ENCODE measurements at regions not wholly inside any gene's neighbourhood (a gene's known extent, or its start where the extent isn't known, plus 50 kb on each side); places are given as distances from the start of the nearest gene placed in this dataset.

DNA sequence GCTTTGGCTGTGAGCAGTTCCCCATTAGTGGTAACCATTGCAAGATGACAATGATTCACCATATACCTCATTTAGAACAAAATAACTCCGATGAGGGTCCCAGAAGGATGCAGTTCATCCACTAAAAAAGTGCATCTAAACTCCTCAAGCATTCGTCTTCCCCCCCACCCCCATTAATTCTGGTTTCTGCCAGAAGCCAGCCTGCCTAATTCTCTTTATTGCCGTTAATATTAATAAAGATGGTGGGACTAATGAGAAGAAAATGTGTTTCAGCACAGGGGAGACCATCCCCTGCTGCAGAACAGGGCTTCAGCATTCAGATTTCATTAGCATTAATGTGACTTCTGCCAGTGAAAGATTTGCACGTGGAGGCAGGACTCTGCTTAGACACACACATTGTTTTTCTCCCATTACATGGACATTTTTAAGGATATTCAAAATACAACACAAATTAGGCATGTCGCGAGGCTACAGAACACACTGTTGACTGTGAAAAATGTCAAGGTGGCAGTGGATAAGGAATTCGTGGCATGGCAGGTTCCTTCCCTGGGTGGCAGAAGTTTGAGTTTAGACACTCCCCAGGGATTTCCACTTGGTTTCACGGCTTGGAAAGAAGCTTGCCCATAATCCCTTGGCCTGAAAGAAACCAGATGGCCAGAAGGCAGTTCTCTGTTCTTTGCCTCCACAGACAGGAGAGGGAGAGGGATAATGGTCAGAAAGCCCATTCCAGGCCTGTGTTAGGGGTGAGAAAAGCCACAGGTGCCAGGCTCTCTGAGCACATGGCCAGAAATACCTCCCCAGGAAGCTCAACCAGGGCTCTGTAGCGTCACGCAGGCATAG lies 236.5 kb downstream of the FOXO1 start:
- no peak for DNase-seq (ENCODE audit: low read depth)

GRCh38 chr13:40432018-40432978 lies 234.1 kb downstream of the FOXO1 start:
- DNase-seq (ENCODE audit: low read depth), result no peak

DNA sequence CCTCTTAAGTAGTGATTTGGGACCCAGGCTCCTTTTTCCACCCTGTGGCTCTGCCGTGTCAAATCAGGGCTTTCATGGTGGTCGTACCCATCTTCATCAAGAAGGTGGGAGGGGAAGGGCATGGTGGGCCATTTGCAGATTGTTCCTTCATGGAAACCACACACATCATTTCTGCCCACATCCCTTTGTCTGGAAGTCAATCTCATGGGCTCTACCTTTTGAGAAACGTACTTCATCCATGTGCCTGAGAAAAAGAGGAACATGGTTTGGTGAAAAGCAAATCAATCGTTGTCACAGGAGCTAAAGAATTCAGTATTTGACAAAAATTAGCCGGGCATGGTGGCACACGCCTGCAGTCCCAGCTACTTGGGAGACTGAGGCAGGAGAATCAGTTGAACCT lies 233.4 kb downstream of the FOXO1 start:
- DNase-seq (ENCODE audit: low read depth), result no peak

DNA sequence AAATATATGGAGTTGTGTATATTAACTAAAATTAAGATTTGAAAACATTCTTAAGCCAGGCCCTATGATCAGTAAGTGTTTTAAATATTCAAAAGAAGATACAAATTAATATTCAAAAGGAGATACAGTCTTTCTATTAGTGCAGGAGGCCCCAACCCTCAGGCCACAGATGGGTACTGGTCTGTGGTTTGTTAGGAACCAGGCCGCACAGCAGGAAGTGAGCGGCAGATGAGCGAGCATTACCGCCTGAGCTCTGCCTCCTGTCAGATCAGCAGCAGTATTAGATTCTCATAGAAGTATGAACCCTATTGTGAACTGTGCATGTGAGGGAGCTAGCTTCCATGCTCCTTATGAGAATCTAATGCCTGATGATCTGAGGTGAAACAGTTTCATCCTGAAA lies 232.9 kb downstream of the FOXO1 start:
- no peak for DNase-seq (ENCODE audit: low read depth)

DNA sequence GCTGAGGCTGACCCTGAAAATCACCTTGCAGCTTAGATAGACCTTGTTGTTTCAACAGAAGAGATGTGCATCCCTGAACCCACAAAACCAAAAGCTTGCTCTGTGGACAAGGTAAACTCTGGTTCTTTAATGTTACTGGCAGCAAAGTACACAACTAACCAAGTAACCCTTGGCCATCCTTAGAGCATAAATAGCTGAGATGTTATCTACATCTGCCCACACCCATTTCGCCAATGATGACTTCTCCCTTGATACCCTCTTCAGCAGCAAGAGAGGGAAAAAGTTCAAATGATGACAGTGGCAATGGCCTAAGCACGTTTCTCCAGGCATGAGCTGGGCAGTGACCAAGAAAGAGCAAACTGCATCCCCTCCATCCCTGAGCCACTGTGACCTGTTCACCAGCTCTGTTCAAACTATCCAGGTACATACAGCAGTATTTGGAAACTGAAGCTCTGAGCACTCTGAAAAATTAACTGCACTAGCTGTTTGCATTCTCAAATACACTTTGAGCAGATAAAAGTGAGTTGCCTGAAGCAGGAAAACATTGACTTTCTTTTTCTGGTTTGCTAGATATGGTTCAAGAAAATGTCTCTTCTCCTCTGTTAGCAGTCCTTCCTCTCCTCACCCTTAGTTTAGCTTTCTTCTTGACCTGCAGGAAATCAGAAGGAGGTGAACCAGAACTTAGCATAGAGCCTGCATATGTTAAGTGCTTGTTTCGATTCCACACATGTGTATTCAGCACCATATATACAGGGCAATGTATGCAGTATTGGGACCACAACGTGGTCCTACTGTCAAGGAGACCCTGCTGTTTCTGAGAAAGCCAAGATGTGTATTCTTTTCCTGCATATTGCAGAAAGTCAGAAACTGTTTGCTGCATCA lies 231.7 kb downstream of the FOXO1 start:
- no peak for DNase-seq (ENCODE audit: low read depth)

DNA sequence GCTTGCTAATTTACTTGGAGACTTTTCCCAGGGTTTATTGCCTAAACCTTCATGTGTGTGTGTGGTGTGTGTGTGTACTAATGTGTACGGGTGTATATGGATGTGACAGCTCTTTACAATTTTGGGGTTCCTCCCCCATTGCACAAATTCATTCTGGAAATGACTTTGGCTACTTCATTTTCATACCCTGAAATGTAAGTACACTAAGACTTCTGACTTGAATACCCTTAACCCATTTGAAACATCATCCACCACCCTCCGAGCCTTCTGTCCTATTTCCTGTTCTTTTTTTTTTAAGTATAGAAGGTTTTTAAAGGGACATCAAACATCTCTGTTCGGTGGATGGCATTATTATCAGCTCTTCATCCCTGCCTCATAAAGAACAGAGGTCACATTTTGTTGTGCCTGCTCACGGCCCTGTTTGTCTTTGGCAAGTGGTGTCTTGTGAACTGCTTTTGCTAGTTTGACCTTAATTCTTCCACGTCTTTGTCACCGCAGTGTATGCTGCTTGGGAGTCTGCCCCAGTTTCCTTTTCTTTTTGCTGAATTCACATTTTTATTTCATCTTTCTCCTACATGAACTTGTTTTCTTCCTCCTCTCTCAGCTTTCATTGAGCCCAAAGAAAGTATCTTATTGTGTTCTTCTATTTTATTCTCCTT lies 228.3 kb downstream of the FOXO1 start:
- DNase-seq (ENCODE audit: low read depth), result no peak

GRCh38 chr13:40438999-40439797 lies 227.2 kb downstream of the FOXO1 start:
- peak; percentile 20 for DNase-seq (ENCODE audit: low read depth)

DNA sequence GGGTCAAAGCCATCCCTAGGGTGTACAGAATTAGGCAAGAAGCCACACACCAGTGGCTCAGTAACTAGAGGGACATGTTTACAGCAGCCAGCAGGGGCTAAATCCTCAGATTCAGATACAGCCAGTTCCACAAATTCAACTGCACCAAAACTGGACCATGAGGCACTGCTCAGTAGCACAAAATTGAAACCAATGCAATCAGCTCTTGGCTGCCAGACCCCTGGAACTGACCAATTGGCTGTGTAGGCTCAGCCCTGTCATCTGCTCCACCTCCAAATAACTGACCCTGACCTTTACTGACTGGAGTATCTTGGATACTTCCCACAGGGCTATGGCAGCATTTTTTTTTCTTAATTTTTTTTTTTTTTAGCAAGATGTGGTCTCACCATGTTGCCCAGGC lies 226.5 kb downstream of the FOXO1 start:
- DNase-seq (ENCODE audit: low read depth), result no peak

GRCh38 chr13:40440990-40441820 lies 225.2 kb downstream of the FOXO1 start:
- no peak for DNase-seq (ENCODE audit: low read depth)

DNA sequence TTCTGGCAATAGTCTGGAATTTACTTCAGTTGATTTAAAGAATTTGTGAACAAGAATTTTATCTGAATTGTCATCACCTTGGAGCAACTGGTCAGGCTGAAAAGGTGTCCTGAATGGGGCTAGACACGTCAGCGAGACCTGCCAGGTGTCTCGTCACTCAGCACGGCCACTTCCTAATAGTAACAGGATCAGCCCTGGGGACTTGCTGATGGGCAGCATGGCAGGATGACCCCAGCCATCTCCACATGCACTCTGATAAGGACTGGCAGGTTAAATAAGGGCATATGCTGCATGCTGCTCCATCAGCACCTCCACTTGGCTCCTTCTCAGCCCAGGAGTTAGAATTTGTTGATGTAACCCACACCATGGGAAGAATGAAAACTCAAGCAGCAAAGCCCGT lies 224.2 kb downstream of the FOXO1 start:
- no peak for DNase-seq (ENCODE audit: low read depth)

- no peak for DNase-seq (ENCODE audit: low read depth)
Observed at GRCh38 chr13:40442826-40443225, 223.6 kb downstream of the FOXO1 start.

- no peak for DNase-seq (ENCODE audit: low read depth)
Observed at GRCh38 chr13:40444241-40444640, 222.2 kb downstream of the FOXO1 start.

- DNase-seq (ENCODE audit: low read depth), result no peak
Observed at GRCh38 chr13:40445557-40445990, 220.9 kb downstream of the FOXO1 start.

DNA sequence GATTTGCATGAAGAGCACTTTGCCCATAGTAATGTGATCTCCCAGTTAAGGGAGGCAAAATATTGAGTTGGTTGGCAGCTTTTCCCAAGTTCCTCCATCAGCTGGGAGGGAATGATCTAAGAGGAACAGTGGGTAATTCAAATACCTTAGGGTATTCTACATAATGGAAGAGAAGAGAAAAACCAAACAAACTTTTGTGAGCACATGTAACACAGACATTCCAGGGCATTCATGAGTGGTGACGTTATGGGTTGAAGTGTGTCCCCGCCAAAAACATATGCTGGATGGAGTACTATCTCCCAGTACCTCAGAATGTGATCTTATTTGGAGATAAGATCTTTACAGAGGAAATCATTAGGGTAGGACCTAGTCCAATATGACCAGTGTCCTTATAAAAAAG lies 220.1 kb downstream of the FOXO1 start:
- no peak for DNase-seq (ENCODE audit: low read depth)

DNA sequence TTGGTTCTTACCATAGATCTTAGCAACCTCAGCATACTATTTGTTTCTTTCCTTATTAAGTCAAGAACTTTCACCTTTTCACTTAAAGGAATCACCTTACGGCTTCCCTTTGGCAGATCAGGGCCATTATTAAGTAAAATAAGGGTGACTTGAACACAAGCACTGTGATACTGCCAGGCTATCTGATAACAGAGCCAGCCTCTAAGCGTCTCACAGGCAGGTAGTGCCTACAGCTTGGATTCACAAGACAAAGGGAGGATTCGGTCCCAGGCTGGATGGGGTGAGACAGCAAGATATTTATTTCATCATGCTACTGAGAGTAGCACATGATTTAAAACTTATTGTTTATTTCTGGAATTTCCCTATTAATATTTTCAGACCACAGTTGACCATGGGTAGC lies 218.6 kb downstream of the FOXO1 start:
- DNase-seq (ENCODE audit: low read depth), result no peak

GRCh38 chr13:40452038-40452666 lies 214.3 kb downstream of the FOXO1 start:
- no peak for DNase-seq (ENCODE audit: low read depth)

GRCh38 chr13:40452741-40453334 lies 213.6 kb downstream of the FOXO1 start:
- no peak for DNase-seq (ENCODE audit: low read depth)

- DNase-seq (ENCODE audit: low read depth), result no peak
Observed at GRCh38 chr13:40453351-40454021, 213.0 kb downstream of the FOXO1 start.

Measured in stimulated activated CD4-positive, alpha-beta T cell treated with anti-CD3 and anti-CD28 coated beads, Interleukin-2, amount 100 ng/mL, for 4 hours (primary cell).